Transverse colon (tissue), 4 donors: ENCODE measurements at regions not wholly inside any gene's neighbourhood (a gene's known extent, or its start where the extent isn't known, plus 50 kb on each side); places are given as distances from the start of the nearest gene placed in this dataset.

Source experiments
- DNase-seq: peaks from one replicate; pipeline ENCODE4 v3.0.0-alpha.2; 2019
- H3K27ac ChIP-seq, 4 donors: fragments of 200-600 bp; sonication (generic); 2 replicates each; pipeline ENCODE4 v1.5.1; 2016 to 2018; ENCODE audit warnings: inconsistent platforms in 4 of 4
- H3K27me3 ChIP-seq: fragments of 200-600 bp; sonication (generic); 2 replicates; pipeline ENCODE4 v1.5.1; 2017; ENCODE audit warnings: inconsistent platforms
- H3K36me3 ChIP-seq, 4 donors: fragments of 200-600 bp; sonication (generic); 2 replicates each; pipeline ENCODE4 v1.5.1; 2017 to 2019; ENCODE audit warnings: inconsistent platforms in 4 of 4
- H3K4me1 ChIP-seq, 4 donors: fragments of 200-600 bp; sonication (generic); 2 replicates each; pipeline ENCODE4 v1.5.1; 2017 to 2020; ENCODE audit warnings: inconsistent platforms in 4 of 4
- H3K4me3 ChIP-seq, 4 donors: fragments of 200-600 bp; sonication (generic); 1 replicate in 1 of 4; 2 replicates in 3 of 4; pipeline versions ENCODE4 v1.5.1 to v1.6.1; 2017 to 2019; ENCODE audit warnings: inconsistent platforms in 4 of 4
- H3K9me3 ChIP-seq, 2 donors: fragments of 200-600 bp; sonication (generic); 2 replicates each; pipeline ENCODE4 v1.5.1; 2017 to 2019; ENCODE audit warnings: inconsistent platforms in 2 of 2
- EP300 ChIP-seq: sonication (generic); formaldehyde crosslinking; IDR thresholded peaks from one replicate; pipeline ENCODE4 v1.6.1; 2017; ENCODE audit warnings: antibody characterized with exemption, low read depth
- POLR2A ChIP-seq: fragments of 450-650 bp; IDR thresholded peaks from one replicate; pipeline ENCODE4 v1.6.1; 2016; ENCODE audit warnings: antibody characterized with exemption, mild to moderate bottlenecking, moderate library complexity
- POLR2AphosphoS5 ChIP-seq, 3 donors: sonication (generic); formaldehyde crosslinking; IDR thresholded peaks; one replicate each; pipeline ENCODE4 v1.6.1; 2016; ENCODE audit warnings: antibody characterized with exemption in 3 of 3
- WGBS, 2 donors: methylation state at CpG; one replicate each; pipeline ENCODE4 v1.1.5; 2018; ENCODE audit warnings: low coverage in 1 of 2; 5-methylcytosine and 5-hydroxymethylcytosine counted together
- in situ Hi-C, 4 donors: fragments of 200-750 bp; cut with MboI; loops; one replicate each; pipeline versions ENCODE4 v1.15.0 to v1.15.1; 2017; ENCODE audit warnings: low sequenced_read_pairs in 3 of 4, low pct_ligation_motif_present in 1 of 4, low pct_unique_long_range_greater_than_20kb in 1 of 4
- intact Hi-C: fragments of 100-400 bp; cut with DNase I; formaldehyde crosslinking; loops from one replicate; pipeline ENCODE4 v1.15.1; 2023; ENCODE audit warnings: low total_unique reads
- TF ChIP-seq, protein P1 (sequence below), 5 experiments: fragments of 200-600 bp in 3 of 5; fragments of 450-650 bp in 2 of 5; sonication (generic) in 3 of 5; IDR thresholded peaks; 1 replicate in 2 of 5; 2 replicates in 3 of 5; pipeline ENCODE4 v1.5.1; 2016 to 2017; ENCODE audit warnings: antibody characterized with exemption in 5 of 5, inconsistent platforms in 3 of 5, mild to moderate bottlenecking in 2 of 5, moderate library complexity in 1 of 5

DNA sequence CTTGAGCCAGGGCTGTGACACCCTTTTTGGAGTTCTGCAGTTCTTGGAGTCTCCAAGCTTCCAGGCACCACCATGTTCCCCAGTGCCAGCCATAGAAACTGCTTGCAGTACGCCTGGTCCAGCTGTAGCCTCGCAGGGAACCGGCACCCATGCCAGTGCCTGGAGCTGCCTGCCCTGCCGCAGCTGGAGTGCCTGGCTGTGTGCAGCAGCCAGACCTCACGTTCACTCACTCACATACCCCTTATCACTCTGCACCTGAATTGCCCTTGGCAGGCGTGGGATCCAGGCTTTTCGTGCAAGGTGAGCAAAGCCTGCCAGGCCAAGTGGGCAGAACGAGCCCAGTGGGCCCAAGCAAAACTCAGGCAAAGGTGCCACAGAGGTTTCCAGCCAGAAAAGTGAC, 77.8 kb upstream of the SHB start:
- Histone ChIP-seq H3K36me3 (no peaks in the 10 kb centered on the region), H3K9me3 (no peaks in the 10 kb centered on the region), H3K27me3 (peaks cover 4% of the 10 kb centered on the region), H3K27ac (no peak overlapping the region), H3K4me3 (no peak overlapping the region), H3K4me1 (no peaks in the 10 kb centered on the region)
- in situ Hi-C loops, result no loop called here
- WGBS, 2 donors, result 85% methylated on average over 8 of the region's 8 CpGs; no CpG with 5 or more reads in 1 of the 2 donors
- TF ChIP-seq POLR2AphosphoS5 (IDR thresholded peaks at IDR 0.05), result no peak
- TF ChIP-seq, protein P1, sequence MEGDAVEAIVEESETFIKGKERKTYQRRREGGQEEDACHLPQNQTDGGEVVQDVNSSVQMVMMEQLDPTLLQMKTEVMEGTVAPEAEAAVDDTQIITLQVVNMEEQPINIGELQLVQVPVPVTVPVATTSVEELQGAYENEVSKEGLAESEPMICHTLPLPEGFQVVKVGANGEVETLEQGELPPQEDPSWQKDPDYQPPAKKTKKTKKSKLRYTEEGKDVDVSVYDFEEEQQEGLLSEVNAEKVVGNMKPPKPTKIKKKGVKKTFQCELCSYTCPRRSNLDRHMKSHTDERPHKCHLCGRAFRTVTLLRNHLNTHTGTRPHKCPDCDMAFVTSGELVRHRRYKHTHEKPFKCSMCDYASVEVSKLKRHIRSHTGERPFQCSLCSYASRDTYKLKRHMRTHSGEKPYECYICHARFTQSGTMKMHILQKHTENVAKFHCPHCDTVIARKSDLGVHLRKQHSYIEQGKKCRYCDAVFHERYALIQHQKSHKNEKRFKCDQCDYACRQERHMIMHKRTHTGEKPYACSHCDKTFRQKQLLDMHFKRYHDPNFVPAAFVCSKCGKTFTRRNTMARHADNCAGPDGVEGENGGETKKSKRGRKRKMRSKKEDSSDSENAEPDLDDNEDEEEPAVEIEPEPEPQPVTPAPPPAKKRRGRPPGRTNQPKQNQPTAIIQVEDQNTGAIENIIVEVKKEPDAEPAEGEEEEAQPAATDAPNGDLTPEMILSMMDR (IDR thresholded peaks at IDR 0.05), result no peak
- no peak for TF ChIP-seq EP300
- TF ChIP-seq POLR2A, result no peak
- no peak for DNase-seq
- intact Hi-C loops, result no loop called here

GRCh38 chr9:38145526-38146053, 76.6 kb upstream of the SHB start:
- intact Hi-C loops, result no loop called here
- H3K4me3 ChIP-seq, result no peak overlapping the region
- H3K27me3 ChIP-seq, result peaks cover 4% of the 10 kb centered on the region
- TF ChIP-seq, protein P1 (IDR thresholded peaks at IDR 0.05), result no peak
- TF ChIP-seq POLR2AphosphoS5 (IDR thresholded peaks at IDR 0.05) (no peak), POLR2A (no peak), EP300 (no peak)
- H3K4me1 ChIP-seq, result no peaks in the 10 kb centered on the region
- H3K9me3 ChIP-seq, result no peaks in the 10 kb centered on the region
- no peak for DNase-seq
- no peak overlapping the region for H3K27ac ChIP-seq
- H3K36me3 ChIP-seq, result no peaks in the 10 kb centered on the region
- in situ Hi-C loops, result no loop called here
- 86% methylated on average over 6 of the region's 6 CpGs; no CpG with 5 or more reads in 1 of the 2 donors for WGBS, 2 donors

DNA sequence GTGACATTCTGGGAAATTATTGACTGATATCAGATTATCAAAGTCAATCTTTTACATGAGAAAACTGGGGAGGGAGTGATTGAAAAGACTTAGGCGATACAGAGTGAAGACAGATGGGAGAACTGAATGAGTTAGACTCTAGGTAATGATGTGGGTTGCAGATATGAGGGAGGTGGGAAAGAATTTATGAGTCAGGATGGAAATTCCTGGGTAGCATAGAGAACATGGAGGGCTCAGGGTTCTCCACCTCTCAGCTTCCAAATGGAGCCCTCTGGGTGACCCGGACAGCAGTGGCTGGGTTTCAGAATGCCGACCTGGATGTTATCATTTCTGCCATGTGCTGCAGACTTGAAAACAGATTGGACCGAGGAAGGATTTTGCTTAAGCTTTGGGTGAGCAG, 75.4 kb upstream of the SHB start:
- in situ Hi-C loops (no loop called here), intact Hi-C loops (no loop called here)
- 78 to 83% methylated on average over 3 to 4 of the region's 4 CpGs for WGBS, 2 donors
- no peak for TF ChIP-seq EP300
- TF ChIP-seq, protein P1 (IDR thresholded peaks at IDR 0.05), result no peak
- TF ChIP-seq POLR2AphosphoS5 (IDR thresholded peaks at IDR 0.05), result no peak
- no peak for TF ChIP-seq POLR2A
- Histone ChIP-seq H3K4me1 (no peaks in the 10 kb centered on the region), H3K4me3 (no peak overlapping the region), H3K9me3 (no peaks in the 10 kb centered on the region), H3K27me3 (peaks cover 4% of the 10 kb centered on the region), H3K36me3 (no peaks in the 10 kb centered on the region), H3K27ac (no peak overlapping the region)
- no peak for DNase-seq

- in situ Hi-C loops, result no loop called here
These were observed 72.9 kb upstream of the SHB start for GRCh38 chr9:38141746-38142591.

More at GRCh38 chr9:38141746-38142591, 72.9 kb upstream of the SHB start:
- TF ChIP-seq EP300, result no peak
- TF ChIP-seq, protein P1 (IDR thresholded peaks at IDR 0.05), result no peak
- TF ChIP-seq POLR2AphosphoS5 (IDR thresholded peaks at IDR 0.05), result no peak
- no peak for TF ChIP-seq POLR2A
- WGBS, 2 donors, result 40 to 43% methylated on average over 2 to 4 of the region's 4 CpGs
- Histone ChIP-seq H3K9me3 (no peaks in the 10 kb centered on the region), H3K27me3 (peaks cover 3% of the 10 kb centered on the region), H3K27ac (no peak overlapping the region), H3K36me3 (no peaks in the 10 kb centered on the region), H3K4me1 (no peaks in the 10 kb centered on the region), H3K4me3 (no peak overlapping the region)
- DNase-seq, result no peak
- intact Hi-C loops, result no loop called here
